ENCODE measurements at regions not wholly inside any gene's neighbourhood (a gene's known extent, or its start where the extent isn't known, plus 50 kb on each side); places are given as distances from the start of the nearest gene placed in this dataset.

GRCh38 chr2:15806801-15807417 is 133.4 kb upstream of the MYCN start:
- no peak for TF ChIP-seq CTCF (IDR thresholded peaks at IDR 0.05; ENCODE audit: borderline replicate concordance, extremely low read depth, low read length, poor library complexity, severe bottlenecking)
- TF ChIP-seq EZH2 (IDR thresholded peaks at IDR 0.05; ENCODE audit: borderline replicate concordance, low read depth, low read length, severe bottlenecking), result no peak

Data from DND-41 (cell line).